HepG2 (cell line): ENCODE measurements at regions not wholly inside any gene's neighbourhood (a gene's known extent, or its start where the extent isn't known, plus 50 kb on each side); places are given as distances from the start of the nearest gene placed in this dataset.

ENCODE experiments used
- ATAC-seq: fragments of 200-7000 bp; cut with Tn5 transposase; 3 replicates; pipeline ENCODE4 v1.9.1; 2020; ENCODE audit warnings: mild to moderate bottlenecking, moderate library complexity
- BruUV-seq: library from RNA; stranded (reverse); fragments of 400-500 nt; replicated peaks from 2 replicates; lab custom pipeline; 2021; lab: Mats Ljungman, UMichigan
- CTCF ChIA-PET: fragments of 300-600 bp; formaldehyde crosslinking; extraction: SDS; loops from one replicate; lab custom pipeline; 2021; ENCODE audit warnings: low total read pairs, inconsistent platforms, low intra/inter-chr PET ratio; lab: Yijun Ruan, JAX
- POLR2A ChIA-PET: fragments of 350-600 bp; sonication (Branson Sonifier 250); formaldehyde crosslinking; loops from one replicate; lab custom pipeline; 2020; ENCODE audit warnings: antibody characterized with exemption, inconsistent platforms; lab: Yijun Ruan, JAX
- DNase-seq: peaks from one replicate; pipeline ENCODE4 v3.0.0-alpha.2; 2015; ENCODE audit warnings: low spot score
- FAIRE-seq: peaks from 3 replicates; lab custom pipeline; 2011; peaks lifted over from hg19 to GRCh38; lab: Jason Lieb, UNC
- H2AFZ ChIP-seq: one replicate; pipeline ENCODE4 v1.6.1; 2011; ENCODE audit warnings: low read length, inconsistent platforms
- H3K27ac ChIP-seq: fragments of 300-600 bp; 3 replicates; pipeline ENCODE4 v1.8.0; 2011; ENCODE audit warnings: mixed run types, mild to moderate bottlenecking, mixed read lengths, low read length, inconsistent platforms; ENCODE audit not compliant: insufficient read depth; ENCODE audit errors: extremely low read length
- H3K27me3 ChIP-seq, 2 experiments: fragments of 200-600 bp in 1 of 2; 2 replicates in 1 of 2; 3 replicates in 1 of 2; pipeline versions ENCODE4 v1.6.0 to v1.8.0; 2011; ENCODE audit warnings: low read length in 2 of 2, mild to moderate bottlenecking in 2 of 2, moderate library complexity in 2 of 2, inconsistent platforms in 1 of 2; ENCODE audit not compliant: insufficient read depth in 2 of 2, control insufficient read depth in 1 of 2
- H3K36me3 ChIP-seq, 2 experiments: fragments of 200-600 bp in 1 of 2; replicated peaks in 1 of 2; 2 replicates in 1 of 2; 3 replicates in 1 of 2; pipeline versions ENCODE4 v1.5.1 to v1.8.0; 2011; ENCODE audit warnings: low read length in 2 of 2, inconsistent platforms in 1 of 2; ENCODE audit not compliant: insufficient read depth in 2 of 2, control insufficient read depth in 1 of 2
- H3K4me1 ChIP-seq: 2 replicates; pipeline ENCODE4 v1.5.1; 2012; ENCODE audit warnings: low read length, inconsistent platforms; ENCODE audit not compliant: insufficient read depth
- H3K4me2 ChIP-seq: 2 replicates; pipeline ENCODE4 v1.6.0; 2011; ENCODE audit warnings: low read depth, low read length, inconsistent platforms
- H3K4me3 ChIP-seq, 3 experiments: fragments of 200-600 bp in 1 of 3; sonication (generic), shearing (Covaris generic) in 1 of 3; replicated peaks in 1 of 3; 2 replicates each; pipeline ENCODE4 v1.5.1; 2011 to 2016; ENCODE audit warnings: low read length in 3 of 3, inconsistent platforms in 2 of 3, low read depth in 2 of 3, mild to moderate bottlenecking in 2 of 3, control low read depth in 1 of 3, mixed read lengths in 1 of 3; ENCODE audit not compliant: insufficient read depth in 1 of 3
- H3K79me2 ChIP-seq: one replicate; pipeline ENCODE4 v1.6.1; 2011; ENCODE audit warnings: low read length, inconsistent platforms; ENCODE audit not compliant: insufficient read depth
- H3K9ac ChIP-seq: 2 replicates; pipeline ENCODE4 v1.6.0; 2011; ENCODE audit warnings: mild to moderate bottlenecking, low read depth, low read length, inconsistent platforms; ENCODE audit not compliant: insufficient read depth
- H3K9me3 ChIP-seq: 2 replicates; pipeline ENCODE4 v1.5.1; 2012; ENCODE audit warnings: mild to moderate bottlenecking, low read length
- H4K20me1 ChIP-seq: 2 replicates; pipeline ENCODE4 v1.6.0; 2011; ENCODE audit warnings: inconsistent platforms, mild to moderate bottlenecking, low read length, moderate library complexity; ENCODE audit not compliant: insufficient read depth
- CCAR2 ChIP-seq: fragments of 200-400 bp; formaldehyde crosslinking; optimal IDR thresholded peaks from 2 replicates; pipeline ENCODE3; 2018; ENCODE audit warnings: low read depth, mild to moderate bottlenecking, low read length, moderate library complexity
- CSRNP1 ChIP-seq: sonication (generic); formaldehyde crosslinking; IDR thresholded peaks from 2 replicates; pipeline ENCODE4 v1.8.1; 2023; ENCODE audit warnings: mild to moderate bottlenecking, missing genetic modification reagents
- FOXO4 ChIP-seq: sonication (generic); formaldehyde crosslinking; conservative IDR thresholded peaks from 2 replicates; pipeline ENCODE4 v1.8.1; 2023; ENCODE audit warnings: missing genetic modification reagents
- MXI1 ChIP-seq: IDR thresholded peaks from 3 replicates; pipeline ENCODE4 v1.6.1; 2012; ENCODE audit warnings: low read depth, low read length, inconsistent platforms, borderline replicate concordance
- NFIB ChIP-seq: sonication (generic); formaldehyde crosslinking; IDR thresholded peaks from 2 replicates; pipeline ENCODE4 v1.9.0; 2021; ENCODE audit warnings: missing genetic modification reagents, mild to moderate bottlenecking, borderline replicate concordance
- POLR2A ChIP-seq, 2 experiments: IDR thresholded peaks; 2 replicates each; pipeline ENCODE4 v1.6.1; 2011; ENCODE audit warnings: low read depth in 2 of 2, low read length in 2 of 2, mild to moderate bottlenecking in 1 of 2, moderate library complexity in 1 of 2; ENCODE audit not compliant: insufficient read depth in 1 of 2
- SOX5 ChIP-seq: IDR thresholded peaks from 2 replicates; pipeline ENCODE4 v1.6.1; 2016; ENCODE audit warnings: borderline replicate concordance
- ZC3H13 ChIP-seq: sonication (generic); formaldehyde crosslinking; IDR thresholded peaks from 2 replicates; pipeline ENCODE4 v1.8.1; 2023; ENCODE audit warnings: mild to moderate bottlenecking, missing genetic modification reagents, moderate library complexity
- ZNF3 ChIP-seq: IDR thresholded peaks from 2 replicates; pipeline ENCODE4 v1.7.0; 2017; ENCODE audit warnings: inconsistent platforms
- ZNF572 ChIP-seq: sonication (generic); formaldehyde crosslinking; IDR thresholded peaks from 2 replicates; pipeline ENCODE4 v1.5.1; 2020; ENCODE audit warnings: mild to moderate bottlenecking, missing genetic modification reagents
- ZSCAN12 ChIP-seq: sonication (generic); formaldehyde crosslinking; IDR thresholded peaks from 2 replicates; pipeline ENCODE4 v1.9.0; 2021; ENCODE audit warnings: mild to moderate bottlenecking, missing genetic modification reagents
- WGBS: methylation state at CpG from one replicate; pipeline ENCODE4 v1.1.6; 2017; ENCODE audit warnings: low lambda C conversion rate; 5-methylcytosine and 5-hydroxymethylcytosine counted together
- in situ Hi-C: cut with HindIII; loops from 2 replicates; pipeline ENCODE4 v1.10.0; 2017; ENCODE audit warnings: low pct_unique_long_range_greater_than_20kb; ENCODE audit not compliant: extremely low pct_ligation_motif_present
- intact Hi-C: fragments of 100-400 bp; cut with micrococcal nuclease; formaldehyde crosslinking; loops from one replicate; pipeline ENCODE4 v1.10.0; 2022; ENCODE audit not compliant: unreplicated experiment

DNA sequence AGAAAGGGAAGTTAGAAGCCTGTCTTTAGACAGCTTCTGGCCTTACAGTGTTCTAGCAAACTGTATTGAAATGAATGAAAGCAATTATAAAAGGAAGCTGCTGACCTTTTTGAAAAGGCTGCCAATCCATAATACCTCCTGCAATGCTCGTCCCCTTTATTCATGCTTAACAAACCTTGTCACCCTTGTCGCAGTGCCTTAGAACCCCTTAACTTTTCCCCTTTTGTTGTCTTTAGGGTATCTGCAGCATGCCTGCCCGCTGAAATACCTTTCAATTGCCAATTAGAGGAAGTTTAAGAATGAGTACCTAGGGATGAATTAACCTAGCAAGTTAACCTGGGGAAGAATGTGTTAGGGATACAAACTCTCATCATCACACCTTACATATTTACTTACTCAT is 731.2 kb downstream of the RERGL start:
- no peak for DNase-seq
- Histone ChIP-seq H3K4me2 (no peak overlapping the region), H3K9me3 (peaks cover 30% of the 10 kb centered on the region), H3K4me1 (no peaks in the 10 kb centered on the region), H3K4me3 (no peak overlapping the region), H3K27me3 (no peaks in the 10 kb centered on the region), H3K36me3 (no peaks in the 10 kb centered on the region), H4K20me1 (no peaks in the 10 kb centered on the region), H3K27ac (no peak overlapping the region), H3K9ac (no peak overlapping the region), H3K79me2 (no peaks in the 10 kb centered on the region), H2AFZ (no peak overlapping the region)
- ATAC-seq, result no peak
- no TSS peak for BruUV-seq
- ChIA-PET POLR2A (no interaction called here), CTCF (no interaction called here)
- in situ Hi-C loops (no loop called here), intact Hi-C loops (no loop called here)
- WGBS, result 0% methylated on average over 3 of the region's 3 CpGs
- no peak for FAIRE-seq
- TF ChIP-seq CCAR2, result no peak
- no peak for TF ChIP-seq MXI1
- TF ChIP-seq FOXO4 (CRISPR knock-in tag), result no peak
- TF ChIP-seq CSRNP1 (CRISPR knock-in tag), result no peak
- TF ChIP-seq ZC3H13 (CRISPR knock-in tag), result no peak
- TF ChIP-seq ZNF3 (CRISPR knock-in tag), result no peak
- TF ChIP-seq ZSCAN12 (CRISPR knock-in tag), result no peak
- no peak for TF ChIP-seq SOX5 (CRISPR knock-in tag)
- no peak for TF ChIP-seq ZNF572 (CRISPR knock-in tag)
- no peak for TF ChIP-seq NFIB (CRISPR knock-in tag)
- TF ChIP-seq POLR2A (IDR thresholded peaks at IDR 0.05; ENCODE audit: insufficient read depth in 1 of 2, low read depth in 2 of 2, low read length in 2 of 2), result no peak
- TF ChIP-seq, all 625 proteins: peak for 0
